RWPE1 (cell line): ENCODE measurements at regions not wholly inside any gene's neighbourhood (a gene's known extent, or its start where the extent isn't known, plus 50 kb on each side); places are given as distances from the start of the nearest gene placed in this dataset.
"Not testable (repeated sequence)": the region's sequence is repeated elsewhere in the genome, so short reads cannot be mapped to it uniquely, and the experiment has no call there.

ENCODE experiments used
- CTCF ChIA-PET: fragments of 350-600 bp; sonication (Branson Sonifier 250); formaldehyde crosslinking; extraction: SDS; loops from one replicate; lab custom pipeline; 2021; lab: Yijun Ruan, JAX
- POLR2A ChIA-PET: fragments of 400-600 bp; formaldehyde crosslinking; extraction: SDS; loops from one replicate; lab custom pipeline; 2020; ENCODE audit warnings: antibody characterized with exemption; ENCODE audit not compliant: low non-redundant PET; lab: Yijun Ruan, JAX
- DNase-seq: peaks from one replicate; pipeline ENCODE4 v3.0.0; 2012; ENCODE audit warnings: low spot score
- H3K27ac ChIP-seq: fragments of 450-650 bp; 2 replicates; pipeline ENCODE4 v1.5.1; 2017
- CTCF ChIP-seq: fragments of 450-650 bp; conservative IDR thresholded peaks from 2 replicates; pipeline ENCODE4 v1.5.1; 2017; ENCODE audit warnings: low read depth, mild to moderate bottlenecking

GRCh38 chr4:181106398-181106797 is 1136.8 kb upstream of the TENM3 start:
- POLR2A ChIA-PET = no interaction called here
- no peak for DNase-seq
- TF ChIP-seq CTCF = no peak
- no peak overlapping the region for H3K27ac ChIP-seq
- CTCF ChIA-PET = no interaction called here

- ChIA-PET CTCF (no interaction called here), POLR2A (no interaction called here)
- DNase-seq = no peak
Observed at GRCh38 chr4:181108237-181108636, 1135.0 kb upstream of the TENM3 start.

GRCh38 chr4:181119186-181119585 is 1124.0 kb upstream of the TENM3 start:
- no peak for DNase-seq
- CTCF ChIA-PET = interaction anchor here (0.7 kb wide), 1 partner anchor 89 kb away, joined by 4 read pairs; no protein-coding TSS in a partner anchor
- H3K27ac ChIP-seq = no peak overlapping the region
- POLR2A ChIA-PET = no interaction called here
- no peak for TF ChIP-seq CTCF

More at GRCh38 chr4:181108237-181108636, 1135.0 kb upstream of the TENM3 start:
- no peak overlapping the region for H3K27ac ChIP-seq
- no peak for TF ChIP-seq CTCF

GRCh38 chr4:181121733-181122132 is 1121.5 kb upstream of the TENM3 start:
- no peak overlapping the region for H3K27ac ChIP-seq
- ChIA-PET POLR2A (no interaction called here), CTCF (interaction anchor here (0.9 kb wide), 1 partner anchor 22 kb away, joined by 4 read pairs; no protein-coding TSS in a partner anchor)
- DNase-seq = no peak
- no peak for TF ChIP-seq CTCF

- no peak for DNase-seq
- CTCF ChIA-PET = no interaction called here
- POLR2A ChIA-PET = no interaction called here
- H3K27ac ChIP-seq = no peak overlapping the region
- no peak for TF ChIP-seq CTCF
Observed at GRCh38 chr4:181127171-181127570, 1116.0 kb upstream of the TENM3 start.

GRCh38 chr4:181130317-181130716 is 1112.9 kb upstream of the TENM3 start:
- POLR2A ChIA-PET, H3K27ac ChIP-seq, CTCF ChIA-PET, DNase-seq: not testable (repeated sequence)

- H3K27ac ChIP-seq = no peak overlapping the region
- CTCF ChIA-PET = no interaction called here
- no peak for DNase-seq
- POLR2A ChIA-PET = no interaction called here
- TF ChIP-seq CTCF = no peak
Observed at GRCh38 chr4:181137351-181137750, 1105.9 kb upstream of the TENM3 start.
